ENCODE measurements at regions not wholly inside any gene's neighbourhood (a gene's known extent, or its start where the extent isn't known, plus 50 kb on each side); places are given as distances from the start of the nearest gene placed in this dataset.

DNA sequence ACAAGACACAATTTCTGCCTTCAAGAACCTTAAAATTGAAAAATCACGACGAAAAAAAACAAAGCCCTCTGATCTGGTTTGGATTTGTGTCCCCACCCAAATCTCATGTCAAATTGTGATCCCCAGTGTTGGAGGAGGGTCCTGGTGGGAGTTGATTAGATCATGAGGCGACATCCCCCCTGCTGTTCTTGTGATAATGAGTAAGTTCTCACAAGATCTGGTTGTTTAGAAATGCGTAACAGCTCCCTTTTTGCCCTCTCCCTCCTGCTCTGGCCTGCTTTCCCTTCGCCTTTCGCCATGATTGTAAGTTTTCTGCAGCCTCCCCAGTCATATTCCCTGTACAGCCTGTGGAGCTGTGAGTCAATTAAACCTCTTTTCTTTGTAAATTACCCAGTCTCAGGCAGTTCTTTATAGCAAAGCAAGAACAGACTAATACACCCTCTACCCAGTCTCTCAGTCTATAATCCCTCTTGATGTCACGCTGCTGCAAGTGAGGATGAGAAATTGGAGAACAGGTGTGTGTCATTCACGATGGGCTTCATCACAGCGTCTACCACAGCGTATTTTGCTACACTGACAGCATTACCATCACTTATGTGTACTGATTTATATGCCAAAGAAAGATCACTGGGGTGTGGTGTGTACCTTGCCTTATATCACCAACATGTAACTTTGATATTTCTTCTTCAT is 330.7 kb downstream of the MTX2 start:
- DNase-seq (no peak), ATAC-seq (no peak)
- Histone ChIP-seq H3K27me3 (no peaks in the 10 kb centered on the region), H3K36me3 (no peaks in the 10 kb centered on the region), H3K4me3 (no peak overlapping the region), H3K4me1 (no peaks in the 10 kb centered on the region), H3K9me3 (no peaks in the 10 kb centered on the region), H3K27ac (no peak overlapping the region)
- intact Hi-C loops (cut with DNase I): no loop called here
- TF ChIP-seq, protein P1, sequence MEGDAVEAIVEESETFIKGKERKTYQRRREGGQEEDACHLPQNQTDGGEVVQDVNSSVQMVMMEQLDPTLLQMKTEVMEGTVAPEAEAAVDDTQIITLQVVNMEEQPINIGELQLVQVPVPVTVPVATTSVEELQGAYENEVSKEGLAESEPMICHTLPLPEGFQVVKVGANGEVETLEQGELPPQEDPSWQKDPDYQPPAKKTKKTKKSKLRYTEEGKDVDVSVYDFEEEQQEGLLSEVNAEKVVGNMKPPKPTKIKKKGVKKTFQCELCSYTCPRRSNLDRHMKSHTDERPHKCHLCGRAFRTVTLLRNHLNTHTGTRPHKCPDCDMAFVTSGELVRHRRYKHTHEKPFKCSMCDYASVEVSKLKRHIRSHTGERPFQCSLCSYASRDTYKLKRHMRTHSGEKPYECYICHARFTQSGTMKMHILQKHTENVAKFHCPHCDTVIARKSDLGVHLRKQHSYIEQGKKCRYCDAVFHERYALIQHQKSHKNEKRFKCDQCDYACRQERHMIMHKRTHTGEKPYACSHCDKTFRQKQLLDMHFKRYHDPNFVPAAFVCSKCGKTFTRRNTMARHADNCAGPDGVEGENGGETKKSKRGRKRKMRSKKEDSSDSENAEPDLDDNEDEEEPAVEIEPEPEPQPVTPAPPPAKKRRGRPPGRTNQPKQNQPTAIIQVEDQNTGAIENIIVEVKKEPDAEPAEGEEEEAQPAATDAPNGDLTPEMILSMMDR (IDR thresholded peaks at IDR 0.05): no peak

DNA sequence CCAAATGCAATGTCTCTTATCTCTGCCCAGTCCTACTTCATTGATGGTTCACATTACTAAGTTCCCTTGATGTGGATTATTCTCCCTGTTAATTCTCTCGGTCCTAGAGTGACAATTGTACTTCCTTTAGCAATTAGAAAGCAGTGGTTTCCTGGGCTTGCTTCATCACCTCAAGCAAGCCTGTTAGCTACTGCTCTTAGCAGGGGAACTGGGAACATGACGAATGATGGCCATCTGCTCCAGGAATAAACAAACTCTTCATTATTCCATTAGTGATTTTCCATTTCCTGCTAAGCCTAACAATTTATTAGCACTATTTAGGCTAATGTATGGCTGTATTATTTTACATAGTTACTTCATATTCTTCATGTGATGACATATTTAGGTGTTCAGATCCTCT is 331.8 kb downstream of the MTX2 start:
- Histone ChIP-seq H3K4me3 (no peak overlapping the region), H3K36me3 (no peaks in the 10 kb centered on the region), H3K4me1 (no peaks in the 10 kb centered on the region), H3K27me3 (no peaks in the 10 kb centered on the region), H3K27ac (no peak overlapping the region), H3K9me3 (no peaks in the 10 kb centered on the region)
- DNase-seq (no peak), ATAC-seq (no peak)
- intact Hi-C loops (cut with DNase I): no loop called here
- TF ChIP-seq, protein P1 (IDR thresholded peaks at IDR 0.05): no peak

- DNase-seq: no peak
- ATAC-seq: no peak
- intact Hi-C loops (cut with DNase I): no loop called here
- Histone ChIP-seq H3K9me3 (no peaks in the 10 kb centered on the region), H3K4me1 (no peaks in the 10 kb centered on the region), H3K4me3 (no peak overlapping the region), H3K27me3 (peaks cover 19% of the 10 kb centered on the region), H3K36me3 (no peaks in the 10 kb centered on the region), H3K27ac (no peak overlapping the region)
- TF ChIP-seq, protein P1 (IDR thresholded peaks at IDR 0.05): no peak
Measured at GRCh38 chr2:176612036-176612435, 342.8 kb downstream of the MTX2 start.

- no peak for DNase-seq
- Histone ChIP-seq H3K4me3 (no peak overlapping the region), H3K36me3 (no peaks in the 10 kb centered on the region), H3K27ac (no peak overlapping the region), H3K27me3 (peaks cover 17% of the 10 kb centered on the region), H3K9me3 (no peaks in the 10 kb centered on the region), H3K4me1 (no peaks in the 10 kb centered on the region)
- ATAC-seq: no peak
- TF ChIP-seq, protein P1 (IDR thresholded peaks at IDR 0.05): no peak
- intact Hi-C loops (cut with DNase I): no loop called here
Measured at GRCh38 chr2:176612736-176613135, 343.5 kb downstream of the MTX2 start.

DNA sequence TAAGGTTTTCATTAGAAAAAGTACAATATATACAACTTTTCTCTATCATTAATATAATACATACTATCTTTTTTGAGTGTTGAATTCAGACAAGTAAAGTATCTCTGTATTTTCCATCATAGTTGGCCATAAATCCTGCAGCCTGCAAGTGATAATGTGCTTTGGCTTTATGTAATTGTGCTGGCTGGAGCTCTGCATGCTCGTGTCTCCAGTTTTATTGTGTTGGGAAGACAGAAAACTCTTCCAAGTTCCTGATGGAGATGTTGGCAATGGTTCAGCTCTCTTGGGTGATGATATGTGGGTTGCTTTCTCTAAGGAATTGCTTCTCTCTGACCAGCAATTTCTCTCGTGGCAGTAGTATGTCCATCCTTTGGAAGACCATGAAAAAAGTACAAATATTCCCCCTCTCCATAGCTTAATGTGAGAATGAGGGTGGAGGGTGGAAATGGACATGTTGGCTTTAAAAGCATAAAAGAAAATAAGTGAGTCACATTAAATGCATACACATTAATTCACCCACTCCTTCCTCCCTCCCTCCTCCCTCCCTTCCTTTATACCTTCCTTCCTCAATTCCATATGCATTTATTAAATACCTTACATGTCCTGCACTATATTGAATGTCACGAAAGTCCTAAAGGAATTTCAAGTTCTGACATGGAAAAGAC is 344.2 kb downstream of the MTX2 start:
- DNase-seq (no peak), ATAC-seq (no peak)
- TF ChIP-seq, protein P1 (IDR thresholded peaks at IDR 0.05): no peak
- H3K36me3 ChIP-seq: no peaks in the 10 kb centered on the region
- H3K27ac ChIP-seq: no peak overlapping the region
- no peak overlapping the region for H3K4me3 ChIP-seq
- no peaks in the 10 kb centered on the region for H3K9me3 ChIP-seq
- peaks cover 13% of the 10 kb centered on the region for H3K27me3 ChIP-seq
- intact Hi-C loops (cut with DNase I): no loop called here
- no peaks in the 10 kb centered on the region for H3K4me1 ChIP-seq

Data from upper lobe of right lung (tissue), 1 donor.